DND-41 (cell line): ENCODE measurements at regions not wholly inside any gene's neighbourhood (a gene's known extent, or its start where the extent isn't known, plus 50 kb on each side); places are given as distances from the start of the nearest gene placed in this dataset.

Experiments used
- ATAC-seq: fragments of 200-7000 bp; cut with Tn5 transposase; 3 replicates; pipeline ENCODE4 v1.9.1; 2021; ENCODE audit warnings: low read depth; ENCODE audit not compliant: insufficient read depth
- DNase-seq: peaks from one replicate; pipeline ENCODE4 v3.0.0-alpha.2; 2020
- H2AFZ ChIP-seq: 2 replicates; pipeline ENCODE4 v1.6.0; 2012; ENCODE audit warnings: low read depth, low read length
- H3K27ac ChIP-seq: 2 replicates; pipeline ENCODE4 v1.5.1; 2012; ENCODE audit warnings: low read length, inconsistent platforms
- H3K27me3 ChIP-seq: fragments of 200-600 bp; sonication (generic); 2 replicates; pipeline ENCODE4 v1.6.0; 2012; ENCODE audit warnings: low read length, mild to moderate bottlenecking, inconsistent platforms; ENCODE audit not compliant: insufficient read depth, poor library complexity
- H3K36me3 ChIP-seq: 2 replicates; pipeline ENCODE4 v1.5.1; 2012; ENCODE audit warnings: low read length, inconsistent platforms; ENCODE audit not compliant: insufficient read depth
- H3K4me1 ChIP-seq: 2 replicates; pipeline ENCODE4 v1.5.1; 2012; ENCODE audit warnings: mild to moderate bottlenecking, low read length; ENCODE audit not compliant: insufficient read depth
- H3K4me2 ChIP-seq: 2 replicates; pipeline ENCODE4 v1.6.0; 2012; ENCODE audit warnings: mild to moderate bottlenecking, moderate library complexity, low read length, inconsistent platforms; ENCODE audit not compliant: insufficient read depth
- H3K4me3 ChIP-seq, 2 experiments: fragments of 200-600 bp in 1 of 2; shearing (Covaris generic) in 1 of 2; 2 replicates each; pipeline ENCODE4 v1.5.1; 2012 to 2016; ENCODE audit warnings: inconsistent platforms in 2 of 2, low read length in 2 of 2, mild to moderate bottlenecking in 2 of 2, low read depth in 1 of 2, moderate library complexity in 1 of 2
- H3K79me2 ChIP-seq: 2 replicates; pipeline ENCODE4 v1.6.0; 2012; ENCODE audit warnings: low read length, inconsistent platforms; ENCODE audit not compliant: insufficient read depth
- H3K9ac ChIP-seq: 2 replicates; pipeline ENCODE4 v1.6.0; 2012; ENCODE audit warnings: low read depth, mild to moderate bottlenecking, inconsistent platforms, low read length, moderate library complexity
- H3K9me3 ChIP-seq: 2 replicates; pipeline ENCODE4 v1.5.1; 2012; ENCODE audit warnings: low read length, moderate library complexity, mild to moderate bottlenecking, inconsistent platforms; ENCODE audit not compliant: insufficient read depth, severe bottlenecking
- H4K20me1 ChIP-seq: 2 replicates; pipeline ENCODE4 v1.6.0; 2012; ENCODE audit warnings: low read length; ENCODE audit not compliant: insufficient read depth
- CTCF ChIP-seq: IDR thresholded peaks from 2 replicates; pipeline ENCODE4 v1.5.1; 2012; ENCODE audit warnings: borderline replicate concordance, low read length, moderate library complexity, mild to moderate bottlenecking; ENCODE audit not compliant: poor library complexity, severe bottlenecking; ENCODE audit errors: extremely low read depth
- EZH2 ChIP-seq: IDR thresholded peaks from 3 replicates; pipeline ENCODE4 v1.6.1; 2012; ENCODE audit warnings: borderline replicate concordance, low read depth, mild to moderate bottlenecking, moderate library complexity, low read length, inconsistent platforms; ENCODE audit not compliant: severe bottlenecking

- Histone ChIP-seq H3K27ac (no peak overlapping the region), H3K4me1 (no peaks in the 10 kb centered on the region), H3K9me3 (no peaks in the 10 kb centered on the region), H3K4me2 (no peak overlapping the region), H3K36me3 (no peaks in the 10 kb centered on the region), H3K4me3 (no peak overlapping the region), H3K9ac (no peak overlapping the region), H3K79me2 (no peaks in the 10 kb centered on the region), H3K27me3 (no peaks in the 10 kb centered on the region), H2AFZ (no peak overlapping the region), H4K20me1 (no peaks in the 10 kb centered on the region)
- ATAC-seq (no peak), DNase-seq (no peak)
- TF ChIP-seq CTCF = no peak
- TF ChIP-seq EZH2 = no peak
Observed at GRCh38 chr7:81414411-81414810, 355.4 kb downstream of the HGF start.

- Histone ChIP-seq H2AFZ (no peak overlapping the region), H4K20me1 (no peaks in the 10 kb centered on the region), H3K9ac (no peak overlapping the region), H3K27me3 (no peaks in the 10 kb centered on the region), H3K4me2 (no peak overlapping the region), H3K4me1 (no peaks in the 10 kb centered on the region), H3K4me3 (no peak overlapping the region), H3K36me3 (no peaks in the 10 kb centered on the region), H3K79me2 (no peaks in the 10 kb centered on the region), H3K9me3 (no peaks in the 10 kb centered on the region), H3K27ac (no peak overlapping the region)
- ATAC-seq (no peak), DNase-seq (no peak)
- TF ChIP-seq EZH2 (no peak), CTCF (no peak)
Observed at GRCh38 chr7:81410471-81411117, 359.3 kb downstream of the HGF start.

GRCh38 chr7:81408728-81409127, 361.1 kb downstream of the HGF start:
- Histone ChIP-seq H3K9me3 (no peaks in the 10 kb centered on the region), H3K27me3 (no peaks in the 10 kb centered on the region), H4K20me1 (no peaks in the 10 kb centered on the region), H3K4me1 (no peaks in the 10 kb centered on the region), H2AFZ (no peak overlapping the region), H3K36me3 (no peaks in the 10 kb centered on the region), H3K4me3 (no peak overlapping the region), H3K9ac (no peak overlapping the region), H3K79me2 (no peaks in the 10 kb centered on the region), H3K27ac (no peak overlapping the region), H3K4me2 (no peak overlapping the region)
- TF ChIP-seq CTCF = no peak
- no peak for TF ChIP-seq EZH2
- ATAC-seq (no peak), DNase-seq (no peak)

GRCh38 chr7:81407094-81407493, 362.8 kb downstream of the HGF start:
- Histone ChIP-seq H3K9ac (no peak overlapping the region), H2AFZ (no peak overlapping the region), H3K27me3 (no peaks in the 10 kb centered on the region), H3K36me3 (no peaks in the 10 kb centered on the region), H3K4me2 (no peak overlapping the region), H3K27ac (no peak overlapping the region), H3K9me3 (no peaks in the 10 kb centered on the region), H3K4me3 (no peak overlapping the region), H3K4me1 (no peaks in the 10 kb centered on the region), H3K79me2 (no peaks in the 10 kb centered on the region), H4K20me1 (no peaks in the 10 kb centered on the region)
- TF ChIP-seq EZH2 (no peak), CTCF (no peak)
- DNase-seq (no peak), ATAC-seq (no peak)
